ENCODE measurements at regions not wholly inside any gene's neighbourhood (a gene's known extent, or its start where the extent isn't known, plus 50 kb on each side); places are given as distances from the start of the nearest gene placed in this dataset.

- no peak for DNase-seq (ENCODE audit: low read depth, low spot score)
Measured at GRCh38 chr6:166774770-166775169, 147.7 kb upstream of the RPS6KA2 start.

- DNase-seq (ENCODE audit: low read depth, low spot score): no peak
Measured at GRCh38 chr6:166774292-166774691, 147.2 kb upstream of the RPS6KA2 start.

GRCh38 chr6:166772518-166772917 lies 145.5 kb upstream of the RPS6KA2 start:
- DNase-seq (ENCODE audit: low read depth, low spot score): no peak

- no peak for DNase-seq (ENCODE audit: low read depth, low spot score)
Measured at GRCh38 chr6:166771701-166772100, 144.7 kb upstream of the RPS6KA2 start.

- no peak for DNase-seq (ENCODE audit: low read depth, low spot score)
Measured at GRCh38 chr6:166770216-166771116, 143.4 kb upstream of the RPS6KA2 start.

- no peak for DNase-seq (ENCODE audit: low read depth, low spot score)
Measured at GRCh38 chr6:166769648-166770047, 142.6 kb upstream of the RPS6KA2 start.

GRCh38 chr6:166768761-166769160 lies 141.7 kb upstream of the RPS6KA2 start:
- DNase-seq (ENCODE audit: low read depth, low spot score): no peak

GRCh38 chr6:166767230-166767629 lies 140.2 kb upstream of the RPS6KA2 start:
- no peak for DNase-seq (ENCODE audit: low read depth, low spot score)

GRCh38 chr6:166766769-166767168 lies 139.7 kb upstream of the RPS6KA2 start:
- no peak for DNase-seq (ENCODE audit: low read depth, low spot score)

GRCh38 chr6:166765234-166765541 lies 138.1 kb upstream of the RPS6KA2 start:
- no peak for DNase-seq (ENCODE audit: low read depth, low spot score)

- no peak for DNase-seq (ENCODE audit: low read depth, low spot score)
Measured at GRCh38 chr6:166764473-166765233, 137.6 kb upstream of the RPS6KA2 start.

- no peak for DNase-seq (ENCODE audit: low read depth, low spot score)
Measured at GRCh38 chr6:166763606-166764472, 136.8 kb upstream of the RPS6KA2 start.

- no peak for DNase-seq (ENCODE audit: low read depth, low spot score)
Measured at GRCh38 chr6:166761801-166762200, 134.8 kb upstream of the RPS6KA2 start.

- no peak for DNase-seq (ENCODE audit: low read depth, low spot score)
Measured at GRCh38 chr6:166760288-166760687, 133.2 kb upstream of the RPS6KA2 start.

- no peak for DNase-seq (ENCODE audit: low read depth, low spot score)
Measured at GRCh38 chr6:166758136-166758704, 131.2 kb upstream of the RPS6KA2 start.

GRCh38 chr6:166757232-166758135 lies 130.4 kb upstream of the RPS6KA2 start:
- DNase-seq (ENCODE audit: low read depth, low spot score): no peak

- DNase-seq (ENCODE audit: low read depth, low spot score): no peak
Measured at GRCh38 chr6:166754218-166755030, 127.4 kb upstream of the RPS6KA2 start.

- no peak for DNase-seq (ENCODE audit: low read depth, low spot score)
Measured at GRCh38 chr6:166752928-166753721, 126.1 kb upstream of the RPS6KA2 start.

GRCh38 chr6:166752097-166752496 lies 125.0 kb upstream of the RPS6KA2 start:
- no peak for DNase-seq (ENCODE audit: low read depth, low spot score)

Measured in brain pericyte (primary cell).